ENCODE measurements at regions not wholly inside any gene's neighbourhood (a gene's known extent, or its start where the extent isn't known, plus 50 kb on each side); places are given as distances from the start of the nearest gene placed in this dataset.

GRCh38 chr11:95443386-95443785 lies 212.4 kb upstream of the SESN3 start:
- H3K9ac ChIP-seq (ENCODE audit: low read length): no peak overlapping the region
- H3K27me3 ChIP-seq (ENCODE audit: control insufficient read depth, insufficient read depth, low read length): no peaks in the 10 kb centered on the region
- no peak overlapping the region for H3K4me3 ChIP-seq (ENCODE audit: low read length)
- H3K36me3 ChIP-seq (ENCODE audit: control insufficient read depth, insufficient read depth, low read length): no peaks in the 10 kb centered on the region
- no peaks in the 10 kb centered on the region for H3K4me1 ChIP-seq (ENCODE audit: control insufficient read depth, insufficient read depth, low read length)
- H3K27ac ChIP-seq (ENCODE audit: low read depth, low read length): no peak overlapping the region

GRCh38 chr11:95442531-95443050 lies 211.6 kb upstream of the SESN3 start:
- Histone ChIP-seq H3K27me3 (ENCODE audit: control insufficient read depth, insufficient read depth, low read length) (no peaks in the 10 kb centered on the region), H3K27ac (ENCODE audit: low read depth, low read length) (no peak overlapping the region), H3K36me3 (ENCODE audit: control insufficient read depth, insufficient read depth, low read length) (no peaks in the 10 kb centered on the region), H3K9ac (ENCODE audit: low read length) (no peak overlapping the region), H3K4me1 (ENCODE audit: control insufficient read depth, insufficient read depth, low read length) (no peaks in the 10 kb centered on the region), H3K4me3 (ENCODE audit: low read length) (no peak overlapping the region)

- H3K4me1 ChIP-seq (ENCODE audit: control insufficient read depth, insufficient read depth, low read length): no peaks in the 10 kb centered on the region
- no peak overlapping the region for H3K9ac ChIP-seq (ENCODE audit: low read length)
- H3K27ac ChIP-seq (ENCODE audit: low read depth, low read length): no peak overlapping the region
- H3K27me3 ChIP-seq (ENCODE audit: control insufficient read depth, insufficient read depth, low read length): no peaks in the 10 kb centered on the region
- H3K36me3 ChIP-seq (ENCODE audit: control insufficient read depth, insufficient read depth, low read length): no peaks in the 10 kb centered on the region
- H3K4me3 ChIP-seq (ENCODE audit: low read length): no peak overlapping the region
These were observed 204.8 kb upstream of the SESN3 start for GRCh38 chr11:95435628-95436353.

GRCh38 chr11:95435192-95435591 lies 204.2 kb upstream of the SESN3 start:
- H3K4me1 ChIP-seq (ENCODE audit: control insufficient read depth, insufficient read depth, low read length): no peaks in the 10 kb centered on the region
- H3K27me3 ChIP-seq (ENCODE audit: control insufficient read depth, insufficient read depth, low read length): no peaks in the 10 kb centered on the region
- H3K27ac ChIP-seq (ENCODE audit: low read depth, low read length): no peak overlapping the region
- no peak overlapping the region for H3K9ac ChIP-seq (ENCODE audit: low read length)
- no peaks in the 10 kb centered on the region for H3K36me3 ChIP-seq (ENCODE audit: control insufficient read depth, insufficient read depth, low read length)
- no peak overlapping the region for H3K4me3 ChIP-seq (ENCODE audit: low read length)

- Histone ChIP-seq H3K27ac (ENCODE audit: low read depth, low read length) (no peak overlapping the region), H3K4me3 (ENCODE audit: low read length) (no peak overlapping the region), H3K27me3 (ENCODE audit: control insufficient read depth, insufficient read depth, low read length) (no peaks in the 10 kb centered on the region), H3K36me3 (ENCODE audit: control insufficient read depth, insufficient read depth, low read length) (no peaks in the 10 kb centered on the region), H3K9ac (ENCODE audit: low read length) (no peak overlapping the region), H3K4me1 (ENCODE audit: control insufficient read depth, insufficient read depth, low read length) (no peaks in the 10 kb centered on the region)
These were observed 203.6 kb upstream of the SESN3 start for GRCh38 chr11:95434489-95435057.

GRCh38 chr11:95434009-95434408 lies 203.0 kb upstream of the SESN3 start:
- Histone ChIP-seq H3K27me3 (ENCODE audit: control insufficient read depth, insufficient read depth, low read length) (no peaks in the 10 kb centered on the region), H3K9ac (ENCODE audit: low read length) (no peak overlapping the region), H3K36me3 (ENCODE audit: control insufficient read depth, insufficient read depth, low read length) (no peaks in the 10 kb centered on the region), H3K4me3 (ENCODE audit: low read length) (no peak overlapping the region), H3K4me1 (ENCODE audit: control insufficient read depth, insufficient read depth, low read length) (no peaks in the 10 kb centered on the region), H3K27ac (ENCODE audit: low read depth, low read length) (no peak overlapping the region)

- Histone ChIP-seq H3K27me3 (ENCODE audit: control insufficient read depth, insufficient read depth, low read length) (no peaks in the 10 kb centered on the region), H3K27ac (ENCODE audit: low read depth, low read length) (no peak overlapping the region), H3K9ac (ENCODE audit: low read length) (no peak overlapping the region), H3K4me3 (ENCODE audit: low read length) (no peak overlapping the region), H3K36me3 (ENCODE audit: control insufficient read depth, insufficient read depth, low read length) (no peaks in the 10 kb centered on the region), H3K4me1 (ENCODE audit: control insufficient read depth, insufficient read depth, low read length) (no peaks in the 10 kb centered on the region)
These were observed 201.9 kb upstream of the SESN3 start for GRCh38 chr11:95432714-95433503.

- Histone ChIP-seq H3K27ac (ENCODE audit: low read depth, low read length) (no peak overlapping the region), H3K4me3 (ENCODE audit: low read length) (no peak overlapping the region), H3K4me1 (ENCODE audit: control insufficient read depth, insufficient read depth, low read length) (no peaks in the 10 kb centered on the region), H3K36me3 (ENCODE audit: control insufficient read depth, insufficient read depth, low read length) (no peaks in the 10 kb centered on the region), H3K9ac (ENCODE audit: low read length) (no peak overlapping the region), H3K27me3 (ENCODE audit: control insufficient read depth, insufficient read depth, low read length) (no peaks in the 10 kb centered on the region)
These were observed 198.4 kb upstream of the SESN3 start for GRCh38 chr11:95429376-95429907.

- Histone ChIP-seq H3K9ac (ENCODE audit: low read length) (no peak overlapping the region), H3K27ac (ENCODE audit: low read depth, low read length) (no peak overlapping the region)
These were observed 195.9 kb upstream of the SESN3 start for GRCh38 chr11:95426823-95427462.

GRCh38 chr11:95419915-95420314 lies 188.9 kb upstream of the SESN3 start:
- Histone ChIP-seq H3K4me1 (ENCODE audit: control insufficient read depth, insufficient read depth, low read length) (no peaks in the 10 kb centered on the region), H3K36me3 (ENCODE audit: control insufficient read depth, insufficient read depth, low read length) (no peaks in the 10 kb centered on the region), H3K27ac (ENCODE audit: low read depth, low read length) (no peak overlapping the region), H3K27me3 (ENCODE audit: control insufficient read depth, insufficient read depth, low read length) (no peaks in the 10 kb centered on the region), H3K9ac (ENCODE audit: low read length) (no peak overlapping the region), H3K4me3 (ENCODE audit: low read length) (no peak overlapping the region)

More at GRCh38 chr11:95426823-95427462, 195.9 kb upstream of the SESN3 start:
- Histone ChIP-seq H3K4me1 (ENCODE audit: control insufficient read depth, insufficient read depth, low read length) (no peaks in the 10 kb centered on the region), H3K36me3 (ENCODE audit: control insufficient read depth, insufficient read depth, low read length) (no peaks in the 10 kb centered on the region), H3K4me3 (ENCODE audit: low read length) (no peak overlapping the region), H3K27me3 (ENCODE audit: control insufficient read depth, insufficient read depth, low read length) (no peaks in the 10 kb centered on the region)

GRCh38 chr11:95418916-95419315 lies 187.9 kb upstream of the SESN3 start:
- no peaks in the 10 kb centered on the region for H3K27me3 ChIP-seq (ENCODE audit: control insufficient read depth, insufficient read depth, low read length)
- H3K27ac ChIP-seq (ENCODE audit: low read depth, low read length): no peak overlapping the region
- no peaks in the 10 kb centered on the region for H3K4me1 ChIP-seq (ENCODE audit: control insufficient read depth, insufficient read depth, low read length)
- H3K9ac ChIP-seq (ENCODE audit: low read length): no peak overlapping the region
- H3K4me3 ChIP-seq (ENCODE audit: low read length): no peak overlapping the region
- no peaks in the 10 kb centered on the region for H3K36me3 ChIP-seq (ENCODE audit: control insufficient read depth, insufficient read depth, low read length)

- Histone ChIP-seq H3K36me3 (ENCODE audit: control insufficient read depth, insufficient read depth, low read length) (no peaks in the 10 kb centered on the region), H3K4me3 (ENCODE audit: low read length) (no peak overlapping the region), H3K27ac (ENCODE audit: low read depth, low read length) (no peak overlapping the region), H3K9ac (ENCODE audit: low read length) (no peak overlapping the region), H3K27me3 (ENCODE audit: control insufficient read depth, insufficient read depth, low read length) (no peaks in the 10 kb centered on the region), H3K4me1 (ENCODE audit: control insufficient read depth, insufficient read depth, low read length) (no peaks in the 10 kb centered on the region)
These were observed 186.8 kb upstream of the SESN3 start for GRCh38 chr11:95417832-95418231.

Data from rectal smooth muscle tissue (tissue), 1 donor.